GM19035 (cell line): ENCODE measurements at regions not wholly inside any gene's neighbourhood (a gene's known extent, or its start where the extent isn't known, plus 50 kb on each side); places are given as distances from the start of the nearest gene placed in this dataset.
A peak's percentile ranks its signal among the peaks of the same experiment; 100 is the strongest.

ENCODE experiments used
- ATAC-seq: cut with Tn5 transposase; IDR thresholded peaks from one replicate; pipeline ENCODE4 v1.9.1; 2021; ENCODE audit not compliant: unreplicated experiment

GRCh38 chr2:12271589-12271984, 445.1 kb upstream of the TRIB2 start:
- peak; percentile 54 for ATAC-seq

- ATAC-seq, result no peak
Observed at GRCh38 chr2:12273111-12273510, 443.6 kb upstream of the TRIB2 start.

- ATAC-seq, result no peak
Observed at GRCh38 chr2:12274591-12274990, 442.1 kb upstream of the TRIB2 start.

DNA sequence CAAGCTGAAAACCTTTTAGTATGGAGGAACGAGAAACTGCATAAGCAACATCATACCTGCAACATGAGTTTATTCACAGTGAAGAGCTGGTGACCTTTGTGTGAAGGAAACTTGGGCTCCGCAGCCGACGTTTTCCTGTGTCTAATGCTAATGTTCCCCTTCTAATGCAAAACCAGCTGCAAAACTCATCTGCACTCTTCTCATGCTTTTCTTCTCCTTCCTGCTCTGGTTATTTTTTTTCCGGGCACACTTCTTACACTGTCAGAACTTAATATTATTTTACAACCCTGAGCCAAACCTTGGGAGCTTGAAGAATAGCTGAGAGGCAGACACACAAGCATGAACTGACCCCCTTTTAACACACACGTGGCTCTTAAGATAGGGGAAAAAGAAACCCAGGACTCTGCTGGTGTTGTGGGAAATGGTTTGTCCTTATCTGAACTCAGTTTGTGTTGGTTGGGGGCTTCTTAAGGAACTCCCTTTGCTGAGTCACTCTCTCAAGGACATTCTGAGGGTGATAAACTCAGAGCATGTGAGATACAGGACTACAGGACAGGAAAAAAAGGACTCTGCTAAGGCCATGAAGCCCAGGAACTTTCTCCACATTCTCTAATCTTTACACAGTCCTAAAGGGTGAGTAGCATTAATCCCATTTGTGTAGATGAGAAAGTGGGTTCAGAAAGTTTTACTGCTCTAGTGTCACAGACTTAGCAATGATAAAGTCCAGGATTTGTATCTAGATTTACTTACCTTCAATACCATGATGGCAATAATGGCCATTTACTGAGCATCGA, 439.3 kb upstream of the TRIB2 start:
- ATAC-seq, result no peak

DNA sequence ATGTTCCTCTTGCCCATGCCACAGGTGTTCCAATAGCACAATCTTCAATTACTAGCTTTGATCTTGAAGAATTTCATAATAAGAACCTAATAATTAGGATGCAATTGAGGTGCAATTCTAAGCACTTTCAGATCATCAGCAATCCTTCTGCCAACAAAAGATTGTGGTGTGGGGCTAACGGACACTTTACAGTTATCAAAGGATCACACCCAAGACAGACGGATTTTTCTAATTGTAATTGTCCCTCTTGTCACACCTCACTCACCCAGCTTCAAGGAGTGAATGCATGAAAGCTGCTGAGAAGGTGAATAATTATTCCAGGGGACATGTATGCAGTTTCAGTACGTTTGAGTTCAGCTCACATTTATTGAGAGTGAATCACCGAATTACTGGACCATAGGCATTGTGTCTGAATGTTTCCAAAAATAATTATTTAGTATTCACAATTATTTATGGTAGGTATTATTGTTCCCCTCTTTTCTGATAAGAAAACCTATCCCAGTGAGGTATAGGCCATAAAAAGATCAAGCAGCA, 438.5 kb upstream of the TRIB2 start:
- ATAC-seq, result no peak

- peak; percentile 65 for ATAC-seq
Observed at GRCh38 chr2:12282780-12283695, 433.7 kb upstream of the TRIB2 start.

DNA sequence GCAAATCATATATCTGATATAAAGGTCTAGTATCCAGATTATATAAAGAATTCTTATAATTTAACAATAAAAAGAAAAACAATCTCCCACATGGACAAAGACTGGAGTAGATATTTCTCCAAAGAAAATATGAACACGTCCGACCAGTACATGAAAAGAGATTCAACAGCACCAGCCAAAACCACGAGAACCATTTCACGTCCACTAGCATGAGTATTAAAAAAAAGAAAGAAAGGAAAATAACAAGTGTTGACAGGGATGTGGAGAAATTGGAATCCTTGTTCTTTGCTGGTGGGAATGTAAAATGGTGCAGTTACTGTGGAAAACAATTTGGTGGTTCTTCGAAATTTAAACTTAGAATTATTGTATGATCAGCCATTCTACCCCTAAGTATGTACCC, 432.7 kb upstream of the TRIB2 start:
- no peak for ATAC-seq

DNA sequence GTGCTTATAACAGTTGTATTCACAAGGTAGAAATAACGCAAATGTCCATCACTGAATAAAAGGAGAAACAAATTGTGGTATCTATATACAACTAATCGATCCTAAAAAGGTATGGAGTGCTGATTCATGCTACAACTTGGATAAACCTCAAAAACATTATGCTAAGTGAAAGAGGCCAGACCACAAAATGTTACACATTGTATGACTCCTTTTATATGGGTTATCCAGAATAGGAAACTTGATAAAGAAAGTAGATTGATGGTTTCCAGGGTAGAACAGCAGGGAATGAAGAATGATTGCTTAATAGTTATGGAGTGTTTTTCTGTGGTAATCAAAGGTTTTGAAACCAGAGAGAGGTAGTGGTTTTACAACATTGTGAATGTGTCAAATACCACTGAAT, 432.2 kb upstream of the TRIB2 start:
- ATAC-seq, result no peak

DNA sequence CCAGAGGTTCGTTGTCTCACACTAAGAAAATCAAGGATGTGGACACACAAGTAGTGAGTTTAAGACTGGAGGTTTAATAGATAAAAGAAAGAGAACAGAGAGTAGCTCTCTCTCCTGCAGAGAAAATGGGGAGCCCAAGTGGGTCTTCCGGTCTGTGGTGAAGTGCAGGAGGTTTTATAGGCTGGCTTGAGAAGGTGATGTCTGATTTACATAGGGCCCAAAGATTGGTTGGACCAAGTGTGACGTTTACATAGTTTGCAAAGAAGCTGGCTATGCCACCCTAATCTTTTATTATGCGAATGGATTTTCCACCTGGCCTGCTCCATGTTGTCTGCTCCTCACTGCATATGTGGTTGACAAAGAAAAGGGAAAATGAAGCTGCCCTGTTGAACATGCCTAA, 430.4 kb upstream of the TRIB2 start:
- no peak for ATAC-seq

DNA sequence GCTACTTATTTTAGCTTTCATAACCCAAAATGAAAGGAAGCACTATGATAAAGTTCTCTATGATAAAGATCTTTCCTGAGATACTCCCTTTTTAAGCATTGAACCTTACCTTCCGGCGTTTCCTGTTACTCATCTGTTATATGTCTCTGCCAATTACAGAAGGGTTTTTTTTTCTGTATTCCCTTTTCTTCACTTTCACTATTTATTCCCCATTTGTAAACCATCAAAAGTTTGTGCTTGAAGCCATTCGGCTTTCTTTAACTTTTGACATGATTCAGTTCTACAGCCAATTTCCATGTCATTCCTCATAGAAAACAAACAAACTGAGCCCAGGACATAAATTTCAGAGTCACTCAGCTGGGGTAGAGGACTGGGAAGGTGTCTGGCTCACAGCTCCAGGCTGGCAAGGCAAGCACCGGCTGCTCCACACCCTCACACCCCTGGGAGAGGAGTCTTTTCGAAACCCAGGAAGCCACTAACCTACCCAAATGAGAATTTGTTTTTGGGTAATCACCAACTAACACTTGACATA, 429.4 kb upstream of the TRIB2 start:
- ATAC-seq, result no peak

- no peak for ATAC-seq
Observed at GRCh38 chr2:12288048-12288447, 428.7 kb upstream of the TRIB2 start.

DNA sequence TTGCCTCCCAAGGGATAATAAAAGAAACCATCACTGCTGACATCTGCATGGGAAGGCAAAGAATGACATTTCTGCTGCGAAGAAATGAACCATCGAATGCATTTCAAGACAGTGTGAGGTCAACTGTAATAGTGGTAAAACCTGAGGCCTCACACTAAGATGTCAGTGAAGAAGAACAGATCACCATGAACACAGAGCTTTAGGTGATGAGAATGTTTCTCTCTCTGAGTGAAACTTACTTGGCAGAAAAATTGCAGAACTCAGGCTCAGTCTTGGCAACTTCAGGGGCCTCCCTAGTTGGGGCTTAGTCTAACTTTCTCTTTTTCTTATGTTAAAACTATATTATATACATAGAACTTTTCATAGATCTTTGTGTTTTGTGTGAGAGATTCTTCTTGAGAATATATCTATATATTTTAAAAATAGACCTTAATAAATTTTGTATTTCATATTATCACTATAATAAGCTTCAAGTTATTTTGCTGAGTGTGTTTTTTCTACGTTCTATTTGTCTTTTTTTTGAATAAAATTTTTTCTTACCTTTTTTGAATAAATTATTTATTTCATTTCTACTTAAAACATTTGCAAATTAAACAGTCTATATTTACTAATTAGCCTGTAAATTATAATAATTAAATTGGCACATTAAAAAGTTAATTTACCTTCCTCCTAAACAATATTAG, 427.5 kb upstream of the TRIB2 start:
- no peak for ATAC-seq

DNA sequence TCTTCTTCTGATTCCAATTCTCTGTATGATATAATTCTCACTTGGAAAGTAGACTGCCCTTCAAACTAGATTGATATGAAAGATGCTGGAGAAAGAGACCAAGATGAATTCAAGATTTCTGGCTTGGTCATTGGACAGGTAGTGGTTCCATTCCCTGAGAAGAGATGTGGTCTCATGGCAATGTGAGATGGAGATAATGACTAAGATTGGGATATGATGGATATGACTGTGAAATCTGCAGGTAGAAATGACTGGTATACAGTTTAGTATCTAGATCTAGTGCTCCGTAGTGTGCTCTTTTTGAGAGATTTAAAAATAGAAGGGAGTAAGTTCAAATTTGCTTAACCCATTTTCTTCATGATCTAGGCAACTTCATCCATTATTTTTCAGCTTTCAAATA, 425.4 kb upstream of the TRIB2 start:
- no peak for ATAC-seq

GRCh38 chr2:12293874-12294273, 422.9 kb upstream of the TRIB2 start:
- ATAC-seq, result peak; percentile 94

DNA sequence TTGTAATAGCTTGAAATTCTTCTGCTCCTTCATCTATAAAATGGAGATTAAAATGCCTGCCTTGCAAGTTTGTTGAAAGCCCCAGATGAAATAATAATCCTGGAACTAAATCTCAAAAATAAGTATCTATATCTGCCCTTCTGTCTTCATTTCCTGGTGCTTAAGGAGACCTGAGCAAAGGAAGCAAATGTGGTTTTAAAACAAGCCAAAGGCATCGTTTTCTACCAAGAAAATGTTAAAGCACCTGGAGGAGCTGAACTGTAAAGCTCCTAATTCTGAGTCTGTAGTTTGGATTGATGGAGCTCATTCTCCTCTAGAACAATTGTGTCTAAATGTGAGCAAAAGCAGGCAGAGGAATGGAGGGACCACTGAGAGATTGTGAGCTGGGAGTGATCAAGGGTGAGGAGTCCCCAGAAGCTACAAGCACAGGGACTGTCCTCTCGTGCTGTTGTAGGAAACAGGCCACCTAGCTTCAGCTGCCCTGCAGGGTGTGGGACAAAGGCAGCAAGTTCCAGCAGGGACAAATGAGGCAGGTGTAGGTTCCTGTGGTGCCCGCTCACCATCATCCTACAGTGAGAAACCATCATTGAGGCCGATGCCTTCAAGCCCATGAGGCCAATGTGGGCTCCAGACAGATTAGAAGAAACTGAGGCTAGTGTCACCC, 420.7 kb upstream of the TRIB2 start:
- no peak for ATAC-seq

DNA sequence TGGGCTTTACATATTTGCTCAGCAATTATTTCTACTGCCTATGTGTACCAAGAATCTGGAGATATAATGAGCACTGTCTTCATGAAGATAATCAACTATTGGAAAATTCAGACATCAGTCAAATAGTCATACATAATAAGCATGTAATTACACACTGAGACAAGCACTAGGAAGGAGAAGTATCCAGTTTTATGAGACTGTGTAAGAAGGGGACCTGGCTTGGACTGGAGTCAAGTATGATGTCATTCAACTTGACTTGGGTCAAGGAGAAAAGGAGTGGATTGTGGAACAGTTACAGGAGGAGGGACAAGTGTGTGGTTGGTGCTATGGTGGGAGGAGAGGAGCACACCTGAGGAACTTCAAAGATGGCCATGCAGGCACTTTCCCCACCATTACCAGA, 419.8 kb upstream of the TRIB2 start:
- ATAC-seq, result no peak

DNA sequence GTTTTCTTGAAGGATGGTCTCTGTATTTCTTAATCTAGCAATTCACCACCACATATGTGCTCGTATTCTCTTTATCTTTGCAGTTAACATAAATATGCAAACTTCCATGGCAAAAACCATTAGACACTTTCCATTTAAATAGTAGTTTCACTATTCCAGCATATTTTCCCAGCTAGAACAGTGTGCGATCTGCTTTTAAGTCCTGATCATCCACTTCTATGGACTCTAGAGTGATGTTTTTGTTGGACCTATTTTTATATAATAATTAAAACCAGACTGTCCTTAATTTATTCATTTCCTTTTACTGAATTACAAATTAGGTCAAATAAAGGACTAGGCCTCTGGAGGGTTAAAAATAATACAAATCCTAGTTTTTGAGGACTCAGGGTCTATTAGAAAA, 418.4 kb upstream of the TRIB2 start:
- no peak for ATAC-seq

DNA sequence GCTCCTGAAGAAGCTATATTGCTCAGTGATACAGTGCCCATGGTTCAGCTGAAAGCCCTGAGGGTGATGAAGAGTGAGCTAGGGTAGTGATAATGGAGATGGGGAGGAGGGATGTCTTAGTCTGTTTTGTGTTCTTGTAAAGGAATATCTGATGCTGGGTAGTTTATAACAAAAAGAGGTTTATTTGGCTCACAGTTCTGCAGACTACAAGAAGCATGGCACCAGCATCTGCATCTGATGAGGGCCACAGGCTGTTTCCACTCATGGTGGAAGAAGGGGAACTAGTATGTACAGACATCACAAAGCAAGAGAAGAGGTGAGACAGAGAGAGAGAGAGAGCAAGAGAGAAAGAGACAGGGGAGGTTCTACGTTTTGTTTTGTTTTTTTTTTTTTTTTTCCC, 417.3 kb upstream of the TRIB2 start:
- no peak for ATAC-seq

DNA sequence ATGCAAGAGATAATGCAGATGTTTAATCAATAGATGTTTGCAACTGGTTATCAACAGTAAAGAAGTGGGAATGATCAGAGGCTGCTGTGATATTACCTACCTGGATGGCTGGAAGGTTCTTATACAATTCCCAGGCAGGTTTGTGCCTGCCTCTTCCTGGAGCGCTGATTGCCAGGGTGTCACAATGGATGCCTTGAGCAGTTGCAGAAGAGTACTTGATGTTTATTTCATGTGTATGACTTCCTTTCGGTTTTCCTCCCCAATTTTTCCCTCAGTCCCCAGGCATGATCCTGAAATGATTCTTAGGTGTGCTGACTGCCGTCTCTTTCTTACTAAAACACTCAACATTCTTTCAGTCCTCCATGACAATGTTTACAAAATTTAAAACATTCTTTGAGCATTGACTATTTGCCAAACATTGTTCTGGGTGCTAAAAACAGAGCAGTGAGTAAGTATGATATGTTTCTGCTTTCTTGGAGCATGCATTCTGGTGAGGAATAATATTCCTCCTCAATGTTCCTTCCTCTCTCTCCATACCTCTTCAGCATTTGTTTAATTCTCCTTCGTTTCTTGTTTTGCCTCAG, 416.6 kb upstream of the TRIB2 start:
- ATAC-seq, result no peak

- no peak for ATAC-seq
Observed at GRCh38 chr2:12300927-12301326, 415.8 kb upstream of the TRIB2 start.
